BJ (cell line): ENCODE measurements at regions not wholly inside any gene's neighbourhood (a gene's known extent, or its start where the extent isn't known, plus 50 kb on each side); places are given as distances from the start of the nearest gene placed in this dataset.
"Not testable (repeated sequence)": the region's sequence is repeated elsewhere in the genome, so short reads cannot be mapped to it uniquely, and the experiment has no call there.

Experiments
- CTCF ChIA-PET: fragments of 350-600 bp; formaldehyde crosslinking; extraction: SDS; loops from one replicate; lab custom pipeline; 2021; ENCODE audit warnings: antibody characterized with exemption, inconsistent platforms; lab: Yijun Ruan, JAX
- POLR2A ChIA-PET: fragments of 300-600 bp; sonication (Branson Sonifier 250); formaldehyde crosslinking; extraction: SDS; loops from one replicate; lab custom pipeline; 2021; ENCODE audit warnings: antibody characterized with exemption; lab: Charles Lee
- DNase-seq: peaks from one replicate; pipeline ENCODE4 v3.0.0-alpha.2; 2011; ENCODE audit warnings: low read depth
- H3K27me3 ChIP-seq: 2 replicates; pipeline ENCODE4 v1.6.0; 2011; ENCODE audit warnings: low read length; ENCODE audit not compliant: control insufficient read depth, insufficient read depth
- H3K36me3 ChIP-seq: 2 replicates; pipeline ENCODE4 v1.5.1; 2011; ENCODE audit warnings: low read length; ENCODE audit not compliant: control insufficient read depth, insufficient read depth
- H3K4me3 ChIP-seq: 2 replicates; pipeline ENCODE4 v1.5.1; 2011; ENCODE audit warnings: low read depth, mild to moderate bottlenecking, control low read depth, low read length
- CTCF ChIP-seq: IDR thresholded peaks from 2 replicates; pipeline ENCODE4 v1.5.1; 2011; ENCODE audit warnings: low read depth, mild to moderate bottlenecking, control low read depth, inconsistent platforms, low read length, moderate library complexity; ENCODE audit not compliant: insufficient read depth

GRCh38 chr1:219863816-219864215 lies 64.5 kb downstream of the SLC30A10 start:
- H3K4me3 ChIP-seq, DNase-seq, H3K27me3 ChIP-seq, POLR2A ChIA-PET, H3K36me3 ChIP-seq: not testable (repeated sequence)
- CTCF ChIA-PET = interaction anchor here (0.6 kb wide), 1 partner anchor 1768 kb away, joined by 4 read pairs; no protein-coding TSS in a partner anchor

- TF ChIP-seq CTCF = no peak
- DNase-seq = no peak
- POLR2A ChIA-PET = no interaction called here
- Histone ChIP-seq H3K36me3 (no peaks in the 10 kb centered on the region), H3K4me3 (no peak overlapping the region), H3K27me3 (no peaks in the 10 kb centered on the region)
- CTCF ChIA-PET = interaction anchor here (0.6 kb wide), 1 partner anchor 374 kb away, joined by 3 read pairs; no protein-coding TSS in a partner anchor
These were observed 66.0 kb downstream of the SLC30A10 start for GRCh38 chr1:219862366-219862765.

- TF ChIP-seq CTCF = no peak
- no peak for DNase-seq
- Histone ChIP-seq H3K27me3 (no peaks in the 10 kb centered on the region), H3K4me3 (no peak overlapping the region), H3K36me3 (no peaks in the 10 kb centered on the region)
- POLR2A ChIA-PET = no interaction called here
- CTCF ChIA-PET = no interaction called here
These were observed 69.4 kb downstream of the SLC30A10 start for GRCh38 chr1:219858980-219859379.

GRCh38 chr1:219847215-219847855 lies 81.0 kb downstream of the SLC30A10 start:
- ChIA-PET CTCF (no interaction called here), POLR2A (no interaction called here)
- Histone ChIP-seq H3K36me3 (no peaks in the 10 kb centered on the region), H3K4me3 (no peak overlapping the region), H3K27me3 (no peaks in the 10 kb centered on the region)
- no peak for DNase-seq
- no peak for TF ChIP-seq CTCF

GRCh38 chr1:219839595-219839994 lies 88.8 kb downstream of the SLC30A10 start:
- POLR2A ChIA-PET, H3K36me3 ChIP-seq, H3K4me3 ChIP-seq, CTCF ChIA-PET, H3K27me3 ChIP-seq, DNase-seq: not testable (repeated sequence)

- Histone ChIP-seq H3K4me3 (no peak overlapping the region), H3K36me3 (no peaks in the 10 kb centered on the region), H3K27me3 (no peaks in the 10 kb centered on the region)
- TF ChIP-seq CTCF = no peak
- CTCF ChIA-PET = interaction anchor here (0.9 kb wide), 1 partner anchor 9 kb away, joined by 3 read pairs; no protein-coding TSS in a partner anchor
- no peak for DNase-seq
- POLR2A ChIA-PET = no interaction called here
These were observed 90.4 kb downstream of the SLC30A10 start for GRCh38 chr1:219837994-219838294.
